ENCODE measurements at regions not wholly inside any gene's neighbourhood (a gene's known extent, or its start where the extent isn't known, plus 50 kb on each side); places are given as distances from the start of the nearest gene placed in this dataset.
A peak's percentile ranks its signal among the peaks of the same experiment; 100 is the strongest.

DNA sequence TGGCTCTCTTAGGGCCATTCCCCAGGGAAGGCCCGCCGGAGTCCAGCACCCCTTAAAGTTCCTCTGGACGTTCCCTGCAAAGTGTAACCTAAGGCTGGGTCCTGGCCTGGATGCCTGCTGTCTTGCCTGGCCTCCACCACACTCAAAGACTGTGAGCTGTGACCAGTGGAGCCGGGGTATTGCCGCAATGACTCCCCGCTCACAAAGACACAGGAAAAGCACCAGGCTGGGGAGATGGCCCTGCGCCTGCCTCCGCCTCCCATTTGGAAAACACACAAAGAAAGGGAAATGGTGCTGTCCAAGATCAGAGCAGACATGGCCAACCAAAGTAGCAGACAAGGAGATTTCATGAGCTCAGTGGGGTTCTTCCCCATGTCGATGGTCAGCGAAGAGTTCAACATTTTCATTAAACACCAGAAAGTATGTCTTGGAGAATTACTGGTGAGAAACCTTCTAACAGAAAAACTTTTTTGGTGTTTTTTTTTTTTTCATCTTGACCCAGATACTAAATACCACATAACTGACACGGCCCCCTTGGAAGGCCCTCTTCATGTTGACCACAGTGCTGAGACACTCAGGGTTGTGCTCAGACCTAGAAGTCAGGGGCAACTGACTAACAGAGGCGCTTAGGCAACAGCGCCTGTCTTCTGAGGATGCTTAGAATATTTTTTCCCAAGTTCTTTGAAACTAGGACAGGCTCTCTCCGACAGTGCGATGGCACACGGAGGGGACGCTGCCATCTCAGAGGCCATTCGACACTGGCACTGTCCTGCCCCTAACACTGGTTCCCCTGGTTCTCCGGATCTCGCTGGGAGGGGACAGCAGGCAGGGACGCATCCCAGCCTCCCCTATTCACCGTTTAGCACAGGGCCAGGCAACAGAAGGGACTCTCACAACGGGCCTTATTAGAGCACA lies 226.4 kb upstream of the ID2 start:
- DNase-seq = no peak

- DNase-seq = no peak
These were observed 225.4 kb upstream of the ID2 start for GRCh38 chr2:8456151-8457091.

DNA sequence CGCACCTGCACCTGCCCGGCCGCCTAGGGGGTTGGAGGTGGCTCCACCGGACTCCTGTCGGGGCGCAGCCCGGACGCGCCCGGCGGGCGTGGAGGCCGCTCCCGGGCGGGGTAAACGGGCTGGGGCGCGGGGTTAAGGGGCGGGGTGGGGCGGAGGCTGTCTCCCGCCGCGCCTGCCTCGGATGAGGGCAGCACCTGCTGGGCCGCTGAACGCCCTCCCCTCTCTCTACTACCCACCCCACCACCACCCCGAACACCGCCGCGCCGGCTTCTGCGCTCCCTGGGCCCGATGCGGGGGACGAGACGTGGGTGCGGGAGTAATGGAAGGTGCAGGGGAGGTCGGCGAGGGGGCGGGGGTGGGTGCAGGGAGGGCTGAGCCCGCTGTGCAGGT lies 224.8 kb upstream of the ID2 start:
- DNase-seq = peak; percentile 25

GRCh38 chr2:8457699-8458502 lies 224.0 kb upstream of the ID2 start:
- DNase-seq = peak; percentile 70

DNA sequence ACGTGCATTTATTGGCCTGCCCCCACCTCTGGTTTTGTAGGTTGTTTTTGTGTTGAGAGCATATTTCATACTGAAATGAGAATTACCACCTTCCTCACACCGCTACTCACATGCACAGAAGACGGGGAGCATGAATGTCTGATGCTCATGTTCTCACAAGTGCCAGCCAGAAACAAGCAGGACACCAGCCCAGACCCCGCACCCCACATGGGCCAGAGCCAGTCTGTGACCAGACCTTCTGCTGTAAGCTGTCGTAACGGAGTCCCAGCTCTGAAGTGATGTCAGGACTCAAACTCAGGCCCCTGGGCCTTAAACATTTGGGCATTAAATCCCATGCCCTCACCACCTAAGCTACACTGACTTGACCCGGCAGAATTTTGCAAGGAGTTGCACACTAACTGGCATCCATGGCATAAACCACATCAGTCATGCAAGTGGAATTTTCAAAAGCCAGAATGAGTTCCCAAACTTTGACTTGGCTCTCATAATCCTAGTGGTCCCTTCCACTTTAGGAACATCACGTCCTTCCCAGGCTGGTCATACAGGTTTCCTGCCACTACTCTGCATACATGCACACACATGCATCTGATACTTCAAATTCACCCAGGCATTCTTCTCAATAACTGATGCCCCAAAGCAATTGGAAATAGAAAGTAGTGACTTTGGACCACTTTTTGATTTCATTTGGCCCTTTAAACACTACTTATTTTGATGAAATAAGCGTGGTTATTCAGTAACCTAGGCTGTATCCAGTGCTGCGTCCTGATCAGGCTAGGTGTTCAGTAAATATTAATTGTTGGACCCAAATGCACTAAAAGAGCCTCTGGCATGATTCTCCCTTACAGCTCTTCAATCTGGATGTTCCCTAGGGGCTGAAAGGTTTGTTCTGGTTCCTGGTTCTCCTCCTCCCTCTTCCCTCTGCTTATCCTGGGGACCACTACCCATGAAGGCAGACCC lies 223.1 kb upstream of the ID2 start:
- DNase-seq = no peak

GRCh38 chr2:8459474-8459873 lies 222.4 kb upstream of the ID2 start:
- DNase-seq = no peak

GRCh38 chr2:8461341-8461740 lies 220.5 kb upstream of the ID2 start:
- DNase-seq = no peak

GRCh38 chr2:8462280-8462679 lies 219.6 kb upstream of the ID2 start:
- DNase-seq = no peak

DNA sequence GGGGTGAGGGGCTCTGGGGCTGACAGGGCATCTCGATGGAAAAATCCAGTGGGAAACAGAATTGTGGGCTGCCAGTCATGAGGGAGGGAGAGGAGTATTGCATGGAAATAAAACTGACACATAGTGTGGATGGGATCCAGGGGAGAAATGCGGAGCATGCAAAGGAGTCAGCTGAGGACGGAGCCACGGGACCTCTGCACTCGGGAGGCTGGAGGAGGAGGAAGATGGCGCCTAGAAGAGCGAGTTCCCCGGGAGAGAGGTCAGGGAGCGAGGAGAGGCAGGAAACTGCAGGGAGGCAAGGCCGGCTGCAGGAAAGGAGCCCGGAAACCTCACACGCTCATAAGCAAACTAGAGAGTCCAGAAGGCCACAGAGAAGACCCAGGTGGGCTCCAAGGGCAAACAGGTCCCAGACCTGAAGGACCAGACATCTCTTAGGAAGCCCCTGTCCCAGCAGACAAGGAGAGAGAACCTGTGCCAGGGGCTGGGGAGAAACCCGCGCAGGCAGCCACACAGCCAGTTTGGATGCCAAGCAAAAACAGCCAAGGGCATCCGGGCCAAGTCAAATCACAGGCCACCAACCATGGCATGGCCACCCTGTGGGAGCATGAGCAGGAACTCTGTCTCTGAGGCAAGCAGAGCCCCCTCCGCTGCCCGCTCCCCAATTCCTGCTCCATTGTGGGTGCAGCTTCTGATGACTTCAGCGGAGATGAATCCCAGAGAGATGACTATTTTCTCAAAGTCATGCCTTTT lies 218.8 kb upstream of the ID2 start:
- no peak for DNase-seq

DNA sequence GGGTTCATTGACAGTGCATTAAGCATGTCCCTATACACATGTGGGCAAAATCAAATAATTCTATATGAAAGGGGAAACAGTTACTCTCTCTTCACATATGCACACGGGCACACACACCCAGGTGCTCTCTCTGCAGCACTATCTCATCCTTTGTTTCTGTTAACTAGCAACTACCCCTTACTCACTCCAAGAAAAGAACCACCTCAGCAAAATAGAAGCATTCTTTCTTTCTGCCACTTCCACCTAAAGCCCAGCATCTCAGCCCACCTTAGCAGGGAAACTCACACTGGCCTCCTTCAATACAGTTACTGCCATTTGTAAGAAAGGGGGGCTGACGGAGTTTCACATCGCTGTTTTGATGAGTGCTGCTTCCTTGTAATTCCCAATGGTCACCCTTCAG lies 216.3 kb upstream of the ID2 start:
- DNase-seq = no peak

DNA sequence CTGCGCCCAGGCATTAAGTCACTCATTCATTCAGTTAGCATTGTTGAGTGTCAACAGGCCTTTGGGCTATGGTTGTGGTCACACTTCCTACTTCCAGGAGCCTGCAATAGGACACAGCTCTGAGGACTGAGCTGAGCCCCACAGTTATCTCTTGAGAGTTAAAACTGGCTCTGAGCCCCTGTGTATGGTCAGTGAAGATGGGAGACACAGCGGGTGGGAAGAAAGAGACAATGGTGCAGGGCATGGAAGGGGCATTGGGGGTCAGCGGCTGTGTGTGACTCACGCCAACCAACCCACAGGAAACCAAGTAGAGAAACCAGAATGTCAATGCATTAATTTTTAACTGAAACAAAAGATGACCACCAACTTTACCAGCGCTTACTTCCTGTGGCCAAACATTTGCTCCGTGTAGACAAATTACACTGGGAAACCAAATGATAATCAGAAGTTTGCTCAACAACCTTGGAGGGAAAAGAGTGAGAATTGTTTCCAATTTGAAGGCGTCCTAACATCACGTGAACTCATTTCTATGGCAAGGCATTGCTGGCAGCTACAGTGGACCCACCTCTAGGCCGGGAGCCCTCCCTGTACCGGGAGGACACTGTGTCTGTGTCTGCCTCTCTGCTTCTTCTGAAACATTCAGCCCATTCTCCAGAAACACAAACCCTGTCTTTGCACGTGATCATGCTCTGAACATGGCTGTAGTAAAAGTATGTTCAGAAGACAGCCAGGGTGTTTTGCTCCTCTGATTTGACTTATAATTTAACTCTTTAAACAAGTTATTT lies 212.0 kb upstream of the ID2 start:
- no peak for DNase-seq

GRCh38 chr2:8472545-8473323 lies 209.1 kb upstream of the ID2 start:
- DNase-seq = no peak

- DNase-seq = peak; percentile 12
These were observed 206.4 kb upstream of the ID2 start for GRCh38 chr2:8475349-8476031.

GRCh38 chr2:8477552-8478470 lies 204.0 kb upstream of the ID2 start:
- DNase-seq = peak; percentile 6

DNA sequence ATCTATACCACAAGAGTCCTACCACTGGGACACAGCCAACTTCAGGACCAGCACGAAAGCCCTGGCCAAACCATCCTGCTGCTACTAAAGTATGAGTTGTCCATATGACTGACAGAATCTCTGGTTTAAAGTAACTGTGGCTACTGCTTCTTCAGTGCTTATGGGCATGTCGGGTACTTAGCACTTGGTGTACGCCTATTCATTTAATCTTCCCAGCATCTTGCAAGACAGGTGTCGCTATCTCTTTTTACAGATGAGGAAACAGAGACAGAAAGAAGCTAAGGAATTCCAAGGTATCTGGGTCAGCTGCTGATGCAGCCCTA lies 203.4 kb upstream of the ID2 start:
- no peak for DNase-seq

DNA sequence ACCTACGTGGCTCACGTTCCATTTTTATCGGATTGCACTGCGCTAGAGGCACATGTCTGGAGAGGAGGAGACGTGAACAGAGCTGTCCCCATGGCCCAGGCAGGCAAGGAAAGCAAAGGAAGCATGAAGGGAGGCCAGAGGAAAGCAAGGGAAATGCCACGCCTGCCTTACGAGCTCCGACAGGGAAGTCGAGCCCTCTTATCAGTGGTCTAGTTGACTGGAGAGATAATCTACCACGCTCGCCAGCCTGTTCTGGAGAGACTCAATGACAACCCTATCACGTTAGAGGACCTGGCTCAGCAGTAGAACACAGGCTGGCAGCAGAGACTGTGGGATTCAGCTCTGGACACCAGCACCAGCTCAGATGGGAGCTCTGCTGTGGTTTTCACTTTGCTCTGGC lies 202.6 kb upstream of the ID2 start:
- DNase-seq = no peak

DNA sequence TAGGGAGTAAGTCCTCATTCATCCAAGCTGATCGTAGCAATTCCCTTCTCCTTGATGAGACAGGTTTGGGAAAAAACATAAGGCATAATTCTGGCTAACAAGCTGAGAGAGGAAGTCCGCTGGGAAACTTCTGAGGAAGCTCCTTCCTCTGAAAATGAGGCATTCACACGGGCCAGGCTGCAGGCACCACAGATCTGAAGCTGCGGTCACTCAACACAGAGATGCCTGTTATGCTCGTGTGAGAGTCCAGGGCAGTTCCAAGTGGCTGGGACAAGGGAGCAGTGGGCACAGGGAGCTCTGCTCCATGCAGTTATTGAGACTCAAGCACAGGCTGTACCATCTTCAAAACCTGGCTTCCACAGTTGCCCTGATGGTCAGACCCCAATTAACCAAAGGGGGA lies 200.9 kb upstream of the ID2 start:
- no peak for DNase-seq

All from DMS79 treated with DMSO at 0.1 percent for 48 hours (cell line).